PC-3 (cell line): ENCODE measurements at regions not wholly inside any gene's neighbourhood (a gene's known extent, or its start where the extent isn't known, plus 50 kb on each side); places are given as distances from the start of the nearest gene placed in this dataset.

Experiments used
- ATAC-seq: fragments of 200-7000 bp; cut with Tn5 transposase; 2 replicates; pipeline ENCODE4 v1.9.1; 2020; ENCODE audit warnings: mild to moderate bottlenecking, moderate library complexity
- BruUV-seq: library from RNA; stranded (reverse); fragments of 400-500 nt; replicated peaks from 2 replicates; lab custom pipeline; 2021; lab: Mats Ljungman, UMichigan
- CTCF ChIA-PET: fragments of 300-600 bp; sonication (Branson Sonifier 250); formaldehyde crosslinking; loops from one replicate; lab custom pipeline; 2022; ENCODE audit warnings: antibody characterized with exemption; lab: Charles Lee
- POLR2A ChIA-PET: fragments of 300-600 bp; sonication (Branson Sonifier 250); formaldehyde crosslinking; loops from one replicate; lab custom pipeline; 2022; ENCODE audit warnings: antibody characterized with exemption; ENCODE audit not compliant: unreplicated experiment; lab: Charles Lee
- DNase-seq: peaks from one replicate; pipeline ENCODE4 v3.0.0-alpha.2; 2015
- H2AFZ ChIP-seq: fragments of 300-600 bp; sonication (generic); 2 replicates; pipeline ENCODE4 v1.6.0; 2016; ENCODE audit warnings: antibody characterized with exemption, low read length
- H3F3A ChIP-seq: fragments of 300-600 bp; sonication (generic); one replicate; pipeline ENCODE4 v1.6.0; 2017; ENCODE audit warnings: antibody characterized with exemption, low read length, control low read depth, mild to moderate bottlenecking; ENCODE audit not compliant: unreplicated experiment
- H3K27ac ChIP-seq: fragments of 300-600 bp; sonication (generic); 2 replicates; pipeline ENCODE4 v1.5.1; 2016; ENCODE audit warnings: mild to moderate bottlenecking, low read length
- H3K27me3 ChIP-seq: fragments of 300-600 bp; sonication (generic); 2 replicates; pipeline ENCODE4 v1.6.1; 2016; ENCODE audit warnings: low read length, mixed read lengths
- H3K36me3 ChIP-seq: fragments of 300-600 bp; sonication (generic); 2 replicates; pipeline ENCODE4 v1.6.1; 2016; ENCODE audit warnings: low read depth, mixed run types, low read length, mixed read lengths
- H3K4me1 ChIP-seq: fragments of 300-600 bp; sonication (generic); 2 replicates; pipeline ENCODE4 v1.5.1; 2016; ENCODE audit warnings: low read length; ENCODE audit not compliant: insufficient read depth
- H3K4me2 ChIP-seq: fragments of 300-600 bp; sonication (generic); 2 replicates; pipeline ENCODE4 v1.6.0; 2016; ENCODE audit warnings: low read length
- H3K4me3 ChIP-seq: fragments of 300-600 bp; sonication (generic); 2 replicates; pipeline ENCODE4 v1.5.1; 2016; ENCODE audit warnings: mild to moderate bottlenecking, low read length, mixed read lengths
- H3K79me2 ChIP-seq: fragments of 300-600 bp; sonication (generic); 2 replicates; pipeline ENCODE4 v1.6.1; 2017; ENCODE audit warnings: low read length, mixed read lengths
- H3K9ac ChIP-seq: fragments of 300-600 bp; sonication (generic); 2 replicates; pipeline ENCODE4 v1.6.0; 2016; ENCODE audit warnings: mild to moderate bottlenecking, low read length
- H3K9me2 ChIP-seq: fragments of 300-600 bp; sonication (generic); replicated peaks from 2 replicates; pipeline ENCODE4 v1.6.1; 2016; ENCODE audit warnings: mixed run types, low read length, mixed read lengths
- H3K9me3 ChIP-seq: fragments of 300-600 bp; sonication (generic); 2 replicates; pipeline ENCODE4 v1.6.1; 2016; ENCODE audit warnings: low read length, mixed read lengths
- H4K20me1 ChIP-seq: fragments of 300-600 bp; sonication (generic); 2 replicates; pipeline ENCODE4 v1.6.1; 2016; ENCODE audit warnings: low read length, mixed read lengths
- CTCF ChIP-seq: fragments of 300-600 bp; sonication (generic); conservative IDR thresholded peaks from 2 replicates; pipeline ENCODE4 v1.5.1; 2017; ENCODE audit warnings: antibody characterized with exemption, low read depth, mild to moderate bottlenecking, low read length
- EZH2 ChIP-seq: fragments of 300-600 bp; sonication (generic); IDR thresholded peaks from one replicate; pipeline ENCODE4 v1.6.1; 2017; ENCODE audit warnings: antibody characterized with exemption, mild to moderate bottlenecking, low read length; ENCODE audit not compliant: unreplicated experiment
- EZH2phosphoT487 ChIP-seq: fragments of 300-600 bp; sonication (generic); IDR thresholded peaks from 2 replicates; pipeline ENCODE4 v1.6.1; 2018; ENCODE audit warnings: mild to moderate bottlenecking, antibody characterized with exemption, low read length, borderline replicate concordance
- intact Hi-C: fragments of 100-400 bp; cut with micrococcal nuclease; formaldehyde crosslinking; loops from 2 replicates; pipeline ENCODE4 v1.9.0; 2023

- no peak for ATAC-seq
- intact Hi-C loops = no loop called here
- no peaks in the 10 kb centered on the region for H3K9me2 ChIP-seq
These were observed 58.6 kb upstream of the GK2 start for GRCh38 chr4:79466621-79467020.

More at GRCh38 chr4:79466621-79467020, 58.6 kb upstream of the GK2 start:
- Histone ChIP-seq H3K27ac (no peak overlapping the region), H4K20me1 (no peaks in the 10 kb centered on the region), H3K9me3 (no peaks in the 10 kb centered on the region), H2AFZ (no peak overlapping the region), H3K9ac (no peak overlapping the region), H3K79me2 (no peaks in the 10 kb centered on the region), H3K36me3 (no peaks in the 10 kb centered on the region), H3F3A (no peaks in the 10 kb centered on the region), H3K4me3 (no peak overlapping the region), H3K27me3 (0 out of 2 replicates have a peak, but pooled peaks cover 4% of the 10 kb centered on the region), H3K4me2 (no peak overlapping the region), H3K4me1 (no peaks in the 10 kb centered on the region)
- POLR2A ChIA-PET = no interaction called here
- BruUV-seq = no TSS peak
- TF ChIP-seq EZH2phosphoT487 = no peak
- TF ChIP-seq CTCF = no peak
- TF ChIP-seq EZH2 = no peak
- CTCF ChIA-PET = no interaction called here
- no peak for DNase-seq
